Mesodermal cell (in vitro differentiated cells): ENCODE measurements at regions not wholly inside any gene's neighbourhood (a gene's known extent, or its start where the extent isn't known, plus 50 kb on each side); places are given as distances from the start of the nearest gene placed in this dataset.

Source experiments
- H3K27ac ChIP-seq: 2 replicates; pipeline ENCODE4 v1.7.0; 2013; ENCODE audit warnings: mild to moderate bottlenecking, low read depth, low read length, moderate library complexity; ENCODE audit not compliant: severe bottlenecking
- H3K36me3 ChIP-seq: 2 replicates; pipeline ENCODE4 v1.7.1; 2013; ENCODE audit warnings: mild to moderate bottlenecking, low read length, moderate library complexity; ENCODE audit not compliant: control insufficient read depth, insufficient read depth
- H3K4me1 ChIP-seq: one replicate; pipeline ENCODE4 v1.7.1; 2013; ENCODE audit warnings: mild to moderate bottlenecking, low read length; ENCODE audit not compliant: insufficient read depth, control insufficient read depth, poor library complexity, severe bottlenecking
- H3K4me3 ChIP-seq: 2 replicates; pipeline ENCODE4 v1.7.0; 2013; ENCODE audit warnings: low read length, control low read depth, mild to moderate bottlenecking; ENCODE audit not compliant: insufficient read depth, poor library complexity, severe bottlenecking; ENCODE audit errors: extremely low read depth
- H3K9me3 ChIP-seq: 2 replicates; pipeline ENCODE4 v1.7.1; 2013; ENCODE audit warnings: mild to moderate bottlenecking, low read length, moderate library complexity; ENCODE audit not compliant: control insufficient read depth
- WGBS, 2 experiments: methylation state at CpG; one replicate each; pipeline ENCODE4 v1.1.5; 2013; ENCODE audit warnings: missing lambda C conversion rate in 2 of 2; ENCODE audit not compliant: insufficient coverage in 2 of 2; 5-methylcytosine and 5-hydroxymethylcytosine counted together

DNA sequence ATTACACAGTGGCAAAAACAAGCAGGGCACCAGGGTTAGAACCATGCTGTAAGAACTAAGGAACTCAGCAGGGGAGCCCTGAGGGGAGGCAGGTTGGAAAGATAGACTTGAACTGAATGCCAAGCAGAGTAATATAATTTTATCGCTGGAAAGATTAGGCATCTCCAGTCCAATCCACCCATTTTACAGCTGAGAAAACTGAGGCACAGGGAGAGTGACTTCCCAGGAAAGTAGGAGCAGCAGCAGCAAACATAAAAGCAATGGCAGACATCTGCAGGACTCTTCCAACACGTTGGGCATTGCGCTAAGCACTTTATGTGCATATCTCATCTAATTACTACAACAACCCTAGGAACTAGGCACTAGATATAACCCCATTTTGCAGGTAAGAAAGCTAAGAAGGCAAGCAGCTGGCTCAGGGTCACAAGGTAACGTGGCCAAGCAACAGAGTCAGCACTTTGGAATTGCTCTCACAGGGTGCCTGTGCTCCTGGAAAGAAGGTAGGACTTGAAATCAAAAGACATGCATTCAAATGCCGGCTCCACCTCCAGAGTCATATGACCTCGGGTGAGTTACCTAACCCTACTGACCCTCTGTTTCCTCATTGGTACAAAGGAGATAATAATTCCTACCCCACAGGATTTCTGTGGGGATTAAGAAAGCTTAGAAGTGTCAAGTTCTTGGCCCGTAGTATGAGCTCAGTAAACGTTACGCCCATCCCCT is 215.3 kb downstream of the BARX2 start:
- H3K36me3 ChIP-seq: no peaks in the 10 kb centered on the region
- 84 to 90% methylated on average over 5 of the region's 9 CpGs for WGBS, 2 experiments

DNA sequence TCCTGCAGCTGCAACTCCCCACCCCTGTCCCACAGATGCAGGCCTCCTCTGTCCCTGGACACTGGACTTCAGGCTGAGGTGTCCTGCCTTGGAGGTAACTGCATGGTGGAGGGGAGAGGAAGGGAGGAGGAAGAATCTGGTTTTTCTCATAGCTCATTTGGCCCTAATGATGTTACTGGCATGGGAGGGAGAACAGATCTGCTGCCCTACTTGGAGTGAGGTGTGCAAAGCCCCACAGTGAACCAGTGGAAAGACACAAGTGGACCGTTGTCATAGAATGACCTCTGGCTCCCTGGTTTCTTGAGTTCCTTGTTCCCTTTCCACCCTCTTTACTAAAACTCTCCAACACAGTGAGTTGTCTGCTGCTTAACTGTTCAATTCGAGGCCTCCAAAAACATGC is 215.9 kb downstream of the BARX2 start:
- Histone ChIP-seq H3K4me3 (no peak overlapping the region), H3K27ac (no peak overlapping the region), H3K4me1 (no peaks in the 10 kb centered on the region), H3K36me3 (no peaks in the 10 kb centered on the region), H3K9me3 (no peaks in the 10 kb centered on the region)
- WGBS, 2 experiments: 96 to 100% methylated on average over 2 of the region's 2 CpGs

More for the DNA sequence above, 215.3 kb downstream of the BARX2 start:
- H3K9me3 ChIP-seq: no peaks in the 10 kb centered on the region
- H3K4me3 ChIP-seq: no peak overlapping the region
- no peak overlapping the region for H3K27ac ChIP-seq
- no peaks in the 10 kb centered on the region for H3K4me1 ChIP-seq

DNA sequence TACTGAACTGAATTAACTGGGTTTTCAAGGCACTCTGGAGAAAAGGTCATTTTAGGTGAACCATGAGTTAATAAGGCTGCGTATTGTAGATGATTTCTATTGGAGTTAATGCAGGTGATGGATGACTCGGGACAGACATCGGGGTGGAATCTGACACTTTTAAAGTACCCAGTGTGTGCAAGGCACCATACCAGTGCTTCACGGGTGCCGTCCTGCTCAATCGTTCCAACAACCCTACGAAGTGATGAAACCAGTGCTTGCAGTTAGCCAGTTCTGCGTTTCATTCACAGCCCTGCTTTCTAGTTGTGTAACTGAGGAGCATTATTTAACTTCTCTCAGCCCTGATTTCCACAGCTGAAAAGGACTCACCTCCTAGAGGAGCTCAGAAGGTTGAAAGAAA is 216.5 kb downstream of the BARX2 start:
- no peaks in the 10 kb centered on the region for H3K9me3 ChIP-seq
- H3K27ac ChIP-seq: no peak overlapping the region
- WGBS, 2 experiments: 85 to 100% methylated on average over 8 of the region's 8 CpGs
- no peaks in the 10 kb centered on the region for H3K36me3 ChIP-seq
- H3K4me3 ChIP-seq: no peak overlapping the region
- no peaks in the 10 kb centered on the region for H3K4me1 ChIP-seq

DNA sequence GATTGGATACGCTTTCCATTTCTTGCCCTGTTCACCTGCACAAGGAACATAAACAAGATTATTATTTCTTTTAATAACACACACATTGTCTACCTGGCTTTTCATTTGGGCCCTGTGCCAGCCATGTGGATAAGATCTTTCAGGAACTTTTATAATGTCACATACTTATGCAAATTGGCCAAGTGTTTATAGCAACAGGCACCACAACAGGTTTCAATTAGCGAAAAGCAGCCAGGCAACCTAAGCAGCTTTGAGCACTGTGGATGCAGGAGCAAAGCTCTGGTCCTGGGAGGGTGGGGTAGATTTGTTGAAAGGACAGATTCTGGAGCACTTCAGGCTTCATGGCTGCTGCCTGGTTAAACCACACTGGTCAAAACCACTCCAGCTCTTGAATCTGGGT is 217.4 kb downstream of the BARX2 start:
- Histone ChIP-seq H3K4me1 (no peaks in the 10 kb centered on the region), H3K4me3 (no peak overlapping the region), H3K36me3 (no peaks in the 10 kb centered on the region), H3K27ac (no peak overlapping the region), H3K9me3 (no peaks in the 10 kb centered on the region)
- 90 to 100% methylated on average over 1 of the region's 2 CpGs for WGBS, 2 experiments

DNA sequence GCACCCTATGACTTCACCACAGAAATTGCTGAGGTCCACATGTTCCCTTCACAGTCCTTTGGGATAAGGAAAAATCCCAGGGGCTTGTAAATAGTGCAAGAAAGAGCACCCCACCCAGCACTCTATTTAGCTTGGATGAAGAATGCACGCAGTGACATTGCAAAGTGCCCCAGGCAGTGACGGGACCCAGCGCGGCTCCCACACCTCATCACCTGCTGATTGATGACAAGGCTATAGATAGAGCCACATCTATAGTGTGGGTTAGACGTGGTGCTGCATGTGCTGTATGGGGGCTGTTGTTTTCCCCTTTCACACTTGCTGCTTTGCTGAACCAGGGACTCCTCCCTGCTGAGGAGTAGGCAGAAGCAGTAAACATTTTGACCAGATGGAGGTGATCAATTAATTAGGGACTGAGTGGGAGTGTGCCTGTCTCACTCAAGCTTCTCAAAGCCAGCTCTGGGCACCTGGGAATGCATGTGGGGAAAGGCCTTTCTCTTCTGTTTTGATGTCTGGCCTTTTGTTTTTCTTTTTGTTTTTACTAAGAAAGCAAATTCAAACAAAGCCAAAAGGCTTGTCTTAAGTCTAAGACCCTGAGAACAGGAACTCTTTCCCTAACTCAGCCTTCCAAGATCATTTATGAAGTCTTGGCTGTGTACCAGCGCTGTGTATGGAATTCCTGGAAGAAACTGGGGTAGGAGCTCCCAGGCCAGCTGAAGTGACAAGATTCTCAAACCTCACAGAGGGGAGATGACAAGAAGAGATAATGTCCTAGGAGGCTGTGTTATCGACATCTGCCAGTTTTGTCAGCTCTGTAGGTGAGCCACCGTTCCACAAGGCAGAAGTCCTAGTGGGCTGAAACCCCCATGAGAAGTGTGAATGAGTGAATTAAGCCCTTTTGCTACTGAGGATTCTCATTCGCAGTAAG is 219.7 kb downstream of the BARX2 start:
- Histone ChIP-seq H3K4me1 (no peaks in the 10 kb centered on the region), H3K4me3 (no peak overlapping the region), H3K36me3 (no peaks in the 10 kb centered on the region), H3K9me3 (no peaks in the 10 kb centered on the region), H3K27ac (no peak overlapping the region)
- 79 to 87% methylated on average over 4 to 6 of the region's 9 CpGs for WGBS, 2 experiments

DNA sequence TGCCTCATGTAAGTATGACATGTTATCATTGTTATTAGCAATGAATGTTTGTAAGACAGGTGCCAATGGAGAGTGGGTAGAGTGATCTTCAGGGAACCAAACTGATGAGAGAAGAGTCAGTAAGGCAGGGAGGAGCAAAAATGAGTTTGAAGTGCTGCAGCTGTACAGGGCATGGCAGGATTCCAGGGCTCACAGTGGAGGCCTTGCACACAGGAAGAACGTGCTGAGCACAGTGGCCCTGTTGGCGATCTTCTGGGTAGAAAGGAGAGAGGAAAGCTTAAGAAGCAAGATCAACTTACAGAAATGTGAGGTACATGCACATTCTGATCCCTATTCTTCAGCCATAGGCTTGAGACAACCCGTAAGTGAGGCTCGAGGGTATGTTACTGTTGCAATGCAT is 219.3 kb upstream of the TMEM45B start:
- no peak overlapping the region for H3K27ac ChIP-seq
- H3K4me3 ChIP-seq: no peak overlapping the region
- no peaks in the 10 kb centered on the region for H3K4me1 ChIP-seq
- H3K9me3 ChIP-seq: no peaks in the 10 kb centered on the region
- no peaks in the 10 kb centered on the region for H3K36me3 ChIP-seq
- WGBS, 2 experiments: 93 to 100% methylated on average over 4 of the region's 4 CpGs

DNA sequence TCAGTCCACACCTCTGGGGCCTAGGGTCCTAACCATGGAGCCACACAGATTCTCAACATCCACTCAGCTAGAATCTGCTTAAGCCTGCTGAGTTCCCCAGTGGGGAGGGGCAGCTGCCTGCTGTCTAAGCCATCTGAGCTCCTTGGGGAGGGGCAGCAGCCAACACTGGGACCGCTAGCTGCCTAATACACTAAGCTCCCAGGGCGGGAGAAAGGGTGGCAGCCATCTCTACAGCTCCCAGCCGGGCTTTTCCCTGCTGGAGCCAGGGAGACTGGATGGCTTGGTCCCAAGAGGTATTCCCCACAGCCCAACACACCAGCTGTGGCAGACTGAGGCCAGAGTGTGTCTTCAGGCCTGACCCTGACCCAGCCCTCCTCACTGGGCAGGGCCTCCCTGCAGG is 217.3 kb upstream of the TMEM45B start:
- Histone ChIP-seq H3K9me3 (no peaks in the 10 kb centered on the region), H3K4me1 (no peaks in the 10 kb centered on the region), H3K27ac (no peak overlapping the region), H3K4me3 (no peak overlapping the region), H3K36me3 (no peaks in the 10 kb centered on the region)
- WGBS, 2 experiments: 76 to 80% methylated on average over 1 to 3 of the region's 3 CpGs

DNA sequence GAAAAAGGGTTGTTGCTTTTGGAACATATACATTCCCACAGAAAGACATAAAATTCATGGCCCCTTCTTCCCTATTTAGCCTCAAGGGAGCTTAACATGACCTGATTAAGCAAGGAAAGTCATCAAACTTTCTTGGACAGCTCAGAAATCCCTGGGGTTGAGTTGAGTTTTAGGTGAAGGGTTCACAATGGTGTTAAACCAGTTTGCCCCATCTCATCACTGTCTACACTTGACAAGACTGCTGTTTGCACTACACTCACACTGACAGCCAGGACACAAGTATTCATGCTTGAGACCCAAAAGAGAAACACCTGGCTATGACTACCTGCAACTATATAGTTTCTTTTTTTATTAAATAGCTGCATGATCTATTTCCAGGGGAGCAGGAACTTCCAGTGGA is 209.8 kb upstream of the TMEM45B start:
- Histone ChIP-seq H3K27ac (no peak overlapping the region), H3K4me3 (no peak overlapping the region), H3K4me1 (no peaks in the 10 kb centered on the region), H3K9me3 (no peaks in the 10 kb centered on the region), H3K36me3 (no peaks in the 10 kb centered on the region)

DNA sequence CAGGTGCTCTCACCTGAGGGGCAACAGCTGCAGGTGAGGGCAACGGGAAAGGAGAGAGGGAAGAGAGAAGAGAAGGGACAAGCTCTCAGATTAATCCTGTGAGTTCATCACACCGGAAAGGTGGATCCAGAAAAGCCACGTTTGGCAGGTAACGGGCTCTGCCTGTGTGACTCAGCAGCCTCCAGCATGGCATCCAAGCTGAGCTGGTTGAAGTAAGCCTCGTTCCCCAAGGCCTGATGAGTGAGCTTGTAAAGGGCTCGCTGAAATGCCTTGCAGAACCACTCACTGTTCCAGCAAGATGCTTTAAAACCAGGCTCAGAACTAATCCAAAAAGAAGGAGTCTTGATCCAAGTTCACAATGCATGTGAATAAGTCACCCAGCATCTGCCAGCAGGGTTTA is 206.9 kb upstream of the TMEM45B start:
- H3K27ac ChIP-seq: no peak overlapping the region
- 74 to 78% methylated on average over 6 of the region's 6 CpGs for WGBS, 2 experiments

DNA sequence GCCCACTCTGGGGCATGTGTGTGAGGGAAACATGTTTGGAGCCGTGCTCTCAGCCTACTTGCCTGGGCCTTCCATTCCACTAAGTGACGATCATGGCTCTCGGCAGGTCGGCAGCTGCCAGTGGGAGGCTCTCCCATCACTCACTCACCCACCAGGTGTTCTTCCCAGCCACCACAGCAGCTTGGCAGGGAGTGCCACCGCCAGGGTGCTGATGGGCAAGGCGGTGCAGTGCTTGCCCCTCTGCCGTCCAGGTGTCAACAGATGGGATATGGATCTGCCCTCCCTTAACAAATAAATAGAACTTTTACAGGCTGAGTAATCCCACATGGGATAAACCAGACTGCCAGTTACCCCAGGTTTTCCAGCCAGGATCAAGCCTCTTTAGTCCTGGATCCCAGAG is 205.5 kb upstream of the TMEM45B start:
- WGBS, 2 experiments: 95 to 100% methylated on average over 1 to 7 of the region's 7 CpGs
- no peak overlapping the region for H3K27ac ChIP-seq
- no peak overlapping the region for H3K4me3 ChIP-seq
- no peaks in the 10 kb centered on the region for H3K36me3 ChIP-seq
- no peaks in the 10 kb centered on the region for H3K9me3 ChIP-seq
- no peaks in the 10 kb centered on the region for H3K4me1 ChIP-seq

More for the DNA sequence above, 206.9 kb upstream of the TMEM45B start:
- H3K4me1 ChIP-seq: no peaks in the 10 kb centered on the region
- no peaks in the 10 kb centered on the region for H3K9me3 ChIP-seq
- H3K36me3 ChIP-seq: no peaks in the 10 kb centered on the region
- no peak overlapping the region for H3K4me3 ChIP-seq

DNA sequence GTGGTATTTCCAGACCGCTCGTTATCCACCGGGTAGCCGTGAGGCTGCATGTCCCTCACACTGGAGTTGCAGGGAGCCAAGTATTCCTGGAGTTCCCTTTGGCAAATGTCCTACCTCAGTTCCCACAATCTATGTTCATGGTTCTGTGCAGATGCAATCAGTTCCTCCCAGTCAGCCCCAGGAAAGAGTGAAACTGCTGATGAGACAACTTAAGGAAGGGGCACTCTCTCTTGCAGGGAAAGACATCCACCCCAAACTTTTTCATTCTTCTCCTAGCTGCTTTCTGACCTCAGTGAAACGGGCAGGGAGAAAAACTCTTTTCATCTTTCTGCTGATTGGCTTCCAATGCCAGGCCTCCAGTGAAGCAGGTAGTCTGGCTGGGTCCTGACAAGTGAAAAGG is 205.1 kb upstream of the TMEM45B start:
- Histone ChIP-seq H3K4me1 (no peaks in the 10 kb centered on the region), H3K36me3 (no peaks in the 10 kb centered on the region), H3K27ac (no peak overlapping the region), H3K9me3 (no peaks in the 10 kb centered on the region), H3K4me3 (no peak overlapping the region)
- WGBS, 2 experiments: 89 to 90% methylated on average over 2 to 5 of the region's 5 CpGs
